DND-41 (cell line): ENCODE measurements at regions not wholly inside any gene's neighbourhood (a gene's known extent, or its start where the extent isn't known, plus 50 kb on each side); places are given as distances from the start of the nearest gene placed in this dataset.

Source experiments
- ATAC-seq: fragments of 200-7000 bp; cut with Tn5 transposase; 3 replicates; pipeline ENCODE4 v1.9.1; 2021; ENCODE audit warnings: low read depth; ENCODE audit not compliant: insufficient read depth
- DNase-seq: peaks from one replicate; pipeline ENCODE4 v3.0.0-alpha.2; 2020
- H2AFZ ChIP-seq: 2 replicates; pipeline ENCODE4 v1.6.0; 2012; ENCODE audit warnings: low read depth, low read length
- H3K27ac ChIP-seq: 2 replicates; pipeline ENCODE4 v1.5.1; 2012; ENCODE audit warnings: low read length, inconsistent platforms
- H3K27me3 ChIP-seq: fragments of 200-600 bp; sonication (generic); 2 replicates; pipeline ENCODE4 v1.6.0; 2012; ENCODE audit warnings: low read length, mild to moderate bottlenecking, inconsistent platforms; ENCODE audit not compliant: insufficient read depth, poor library complexity
- H3K36me3 ChIP-seq: 2 replicates; pipeline ENCODE4 v1.5.1; 2012; ENCODE audit warnings: low read length, inconsistent platforms; ENCODE audit not compliant: insufficient read depth
- H3K4me1 ChIP-seq: 2 replicates; pipeline ENCODE4 v1.5.1; 2012; ENCODE audit warnings: mild to moderate bottlenecking, low read length; ENCODE audit not compliant: insufficient read depth
- H3K4me2 ChIP-seq: 2 replicates; pipeline ENCODE4 v1.6.0; 2012; ENCODE audit warnings: mild to moderate bottlenecking, moderate library complexity, low read length, inconsistent platforms; ENCODE audit not compliant: insufficient read depth
- H3K4me3 ChIP-seq, 2 experiments: fragments of 200-600 bp in 1 of 2; shearing (Covaris generic) in 1 of 2; 2 replicates each; pipeline ENCODE4 v1.5.1; 2012 to 2016; ENCODE audit warnings: inconsistent platforms in 2 of 2, low read length in 2 of 2, mild to moderate bottlenecking in 2 of 2, low read depth in 1 of 2, moderate library complexity in 1 of 2
- H3K79me2 ChIP-seq: 2 replicates; pipeline ENCODE4 v1.6.0; 2012; ENCODE audit warnings: low read length, inconsistent platforms; ENCODE audit not compliant: insufficient read depth
- H3K9ac ChIP-seq: 2 replicates; pipeline ENCODE4 v1.6.0; 2012; ENCODE audit warnings: low read depth, mild to moderate bottlenecking, inconsistent platforms, low read length, moderate library complexity
- H3K9me3 ChIP-seq: 2 replicates; pipeline ENCODE4 v1.5.1; 2012; ENCODE audit warnings: low read length, moderate library complexity, mild to moderate bottlenecking, inconsistent platforms; ENCODE audit not compliant: insufficient read depth, severe bottlenecking
- H4K20me1 ChIP-seq: 2 replicates; pipeline ENCODE4 v1.6.0; 2012; ENCODE audit warnings: low read length; ENCODE audit not compliant: insufficient read depth
- CTCF ChIP-seq: IDR thresholded peaks from 2 replicates; pipeline ENCODE4 v1.5.1; 2012; ENCODE audit warnings: borderline replicate concordance, low read length, moderate library complexity, mild to moderate bottlenecking; ENCODE audit not compliant: poor library complexity, severe bottlenecking; ENCODE audit errors: extremely low read depth
- EZH2 ChIP-seq: IDR thresholded peaks from 3 replicates; pipeline ENCODE4 v1.6.1; 2012; ENCODE audit warnings: borderline replicate concordance, low read depth, mild to moderate bottlenecking, moderate library complexity, low read length, inconsistent platforms; ENCODE audit not compliant: severe bottlenecking

GRCh38 chr10:35731828-35732227, 89.7 kb upstream of the FZD8 start:
- Histone ChIP-seq H4K20me1 (no peaks in the 10 kb centered on the region), H3K4me2 (no peak overlapping the region), H3K4me3 (no peak overlapping the region), H3K27me3 (no peaks in the 10 kb centered on the region), H2AFZ (no peak overlapping the region), H3K27ac (no peak overlapping the region), H3K79me2 (no peaks in the 10 kb centered on the region), H3K4me1 (no peaks in the 10 kb centered on the region), H3K9ac (no peak overlapping the region), H3K9me3 (no peaks in the 10 kb centered on the region), H3K36me3 (no peaks in the 10 kb centered on the region)
- ATAC-seq (no peak), DNase-seq (no peak)
- TF ChIP-seq EZH2: no peak
- TF ChIP-seq CTCF: no peak

DNA sequence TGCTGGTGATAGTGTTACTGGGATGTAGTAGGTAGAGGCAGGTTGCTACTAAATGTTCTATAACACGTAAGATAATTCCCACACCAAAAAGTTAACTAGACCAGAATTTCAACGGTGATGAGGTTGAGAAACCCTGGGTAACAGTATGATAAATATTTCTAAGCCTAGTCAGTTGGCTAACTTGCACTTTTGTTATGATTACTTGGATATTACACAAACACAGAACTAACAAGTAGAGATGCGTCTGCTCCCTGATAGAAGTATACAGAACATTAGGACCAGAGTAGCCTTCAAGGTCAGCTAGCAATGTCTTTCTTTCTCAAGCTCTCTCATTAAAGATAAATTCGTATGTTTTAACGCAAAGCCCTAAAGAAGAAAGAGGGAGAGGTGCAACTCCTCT, 86.2 kb upstream of the FZD8 start:
- Histone ChIP-seq H3K9ac (no peak overlapping the region), H4K20me1 (no peaks in the 10 kb centered on the region), H3K27me3 (no peaks in the 10 kb centered on the region), H3K9me3 (no peaks in the 10 kb centered on the region), H3K36me3 (no peaks in the 10 kb centered on the region), H2AFZ (no peak overlapping the region), H3K4me1 (no peaks in the 10 kb centered on the region), H3K79me2 (no peaks in the 10 kb centered on the region), H3K4me2 (no peak overlapping the region), H3K27ac (no peak overlapping the region), H3K4me3 (no peak overlapping the region)
- DNase-seq (no peak), ATAC-seq (no peak)
- TF ChIP-seq EZH2: no peak
- TF ChIP-seq CTCF: no peak

- H3K9ac ChIP-seq: no peak overlapping the region
- no peak overlapping the region for H3K4me3 ChIP-seq
- H3K36me3 ChIP-seq: no peaks in the 10 kb centered on the region
- no peaks in the 10 kb centered on the region for H3K4me1 ChIP-seq
- TF ChIP-seq CTCF: no peak
- TF ChIP-seq EZH2: no peak
- H3K79me2 ChIP-seq: no peaks in the 10 kb centered on the region
- no peak overlapping the region for H3K4me2 ChIP-seq
- H3K27me3 ChIP-seq: no peaks in the 10 kb centered on the region
- H4K20me1 ChIP-seq: no peaks in the 10 kb centered on the region
- DNase-seq (no peak), ATAC-seq (no peak)
- H3K9me3 ChIP-seq: no peaks in the 10 kb centered on the region
- no peak overlapping the region for H2AFZ ChIP-seq
- no peak overlapping the region for H3K27ac ChIP-seq
These were observed 84.8 kb upstream of the FZD8 start for GRCh38 chr10:35726846-35727245.

DNA sequence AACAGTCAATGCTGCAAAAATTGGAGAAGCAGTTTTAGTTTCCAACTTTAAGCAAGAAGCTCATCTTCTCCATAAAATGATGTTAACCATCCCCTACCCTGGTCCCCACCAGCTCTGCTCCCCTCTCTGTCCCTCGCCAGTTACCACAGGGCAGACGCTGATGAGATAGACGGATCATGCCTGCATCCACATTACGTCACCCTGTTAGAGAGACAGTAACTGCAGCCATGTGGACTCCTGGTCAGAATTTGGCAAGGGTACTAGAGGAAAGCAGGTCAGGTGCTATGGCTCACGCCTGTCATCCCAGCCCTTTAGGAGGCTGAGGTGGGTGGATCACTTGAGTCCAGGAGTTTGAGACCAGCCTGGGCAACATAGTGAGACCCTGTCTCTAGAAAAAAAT, 81.9 kb upstream of the FZD8 start:
- H3K27ac ChIP-seq: no peak overlapping the region
- no peak overlapping the region for H2AFZ ChIP-seq
- no peaks in the 10 kb centered on the region for H3K36me3 ChIP-seq
- H3K9me3 ChIP-seq: no peaks in the 10 kb centered on the region
- DNase-seq (no peak), ATAC-seq (no peak)
- no peak overlapping the region for H3K4me2 ChIP-seq
- no peak overlapping the region for H3K9ac ChIP-seq
- H3K27me3 ChIP-seq: peaks cover 4% of the 10 kb centered on the region
- H4K20me1 ChIP-seq: no peaks in the 10 kb centered on the region
- no peak overlapping the region for H3K4me3 ChIP-seq
- H3K79me2 ChIP-seq: no peaks in the 10 kb centered on the region
- no peaks in the 10 kb centered on the region for H3K4me1 ChIP-seq
- TF ChIP-seq EZH2 (no peak), CTCF (no peak)
